Upper lobe of left lung (tissue), 4 donors: ENCODE measurements at regions not wholly inside any gene's neighbourhood (a gene's known extent, or its start where the extent isn't known, plus 50 kb on each side); places are given as distances from the start of the nearest gene placed in this dataset.

ENCODE experiments used
- EP300 ChIP-seq, 4 donors: sonication (generic); formaldehyde crosslinking; IDR thresholded peaks; one replicate each; pipeline ENCODE4 v1.5.1; 2017; ENCODE audit warnings: antibody characterized with exemption in 4 of 4, control low read depth in 2 of 4
- POLR2A ChIP-seq, 4 donors: fragments of 450-650 bp; IDR thresholded peaks; one replicate each; pipeline ENCODE4 v1.5.1; 2016 to 2017; ENCODE audit warnings: antibody characterized with exemption in 4 of 4, mild to moderate bottlenecking in 2 of 4
- POLR2AphosphoS5 ChIP-seq, 2 donors: sonication (generic); formaldehyde crosslinking; IDR thresholded peaks; one replicate each; pipeline ENCODE4 v1.5.1; 2017; ENCODE audit warnings: antibody characterized with exemption in 2 of 2
- TF ChIP-seq, protein P1 (sequence below), 6 experiments: fragments of 450-650 bp in 4 of 6; fragments of 200-600 bp in 2 of 6; sonication (generic) in 2 of 6; IDR thresholded peaks; one replicate each; pipeline ENCODE4 v1.5.1; 2016 to 2019; ENCODE audit warnings: antibody characterized with exemption in 6 of 6

DNA sequence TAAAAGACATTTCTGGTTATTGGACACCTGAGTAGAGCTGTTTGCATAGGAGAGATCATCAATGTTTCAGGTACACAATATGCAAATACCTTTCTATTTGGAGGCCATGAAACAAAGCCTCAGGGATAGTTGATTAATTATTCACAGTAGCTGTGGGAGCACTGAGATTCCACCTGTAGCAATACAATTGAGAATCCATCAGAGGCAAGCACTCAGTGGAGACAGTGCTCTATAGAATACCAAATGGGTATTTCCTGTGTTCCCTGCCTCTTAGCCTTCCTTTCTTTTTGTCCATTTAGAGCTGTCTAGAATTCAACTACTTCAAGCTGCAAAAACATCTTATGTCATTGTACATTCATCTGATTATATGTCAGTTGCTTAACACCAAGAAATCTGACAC is 1754.0 kb upstream of the ACO1 start:
- TF ChIP-seq, protein P1, sequence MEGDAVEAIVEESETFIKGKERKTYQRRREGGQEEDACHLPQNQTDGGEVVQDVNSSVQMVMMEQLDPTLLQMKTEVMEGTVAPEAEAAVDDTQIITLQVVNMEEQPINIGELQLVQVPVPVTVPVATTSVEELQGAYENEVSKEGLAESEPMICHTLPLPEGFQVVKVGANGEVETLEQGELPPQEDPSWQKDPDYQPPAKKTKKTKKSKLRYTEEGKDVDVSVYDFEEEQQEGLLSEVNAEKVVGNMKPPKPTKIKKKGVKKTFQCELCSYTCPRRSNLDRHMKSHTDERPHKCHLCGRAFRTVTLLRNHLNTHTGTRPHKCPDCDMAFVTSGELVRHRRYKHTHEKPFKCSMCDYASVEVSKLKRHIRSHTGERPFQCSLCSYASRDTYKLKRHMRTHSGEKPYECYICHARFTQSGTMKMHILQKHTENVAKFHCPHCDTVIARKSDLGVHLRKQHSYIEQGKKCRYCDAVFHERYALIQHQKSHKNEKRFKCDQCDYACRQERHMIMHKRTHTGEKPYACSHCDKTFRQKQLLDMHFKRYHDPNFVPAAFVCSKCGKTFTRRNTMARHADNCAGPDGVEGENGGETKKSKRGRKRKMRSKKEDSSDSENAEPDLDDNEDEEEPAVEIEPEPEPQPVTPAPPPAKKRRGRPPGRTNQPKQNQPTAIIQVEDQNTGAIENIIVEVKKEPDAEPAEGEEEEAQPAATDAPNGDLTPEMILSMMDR (IDR thresholded peaks at IDR 0.05), result no peak
- TF ChIP-seq POLR2A (IDR thresholded peaks at IDR 0.05) (no peak), EP300 (IDR thresholded peaks at IDR 0.05) (no peak), POLR2AphosphoS5 (IDR thresholded peaks at IDR 0.05) (no peak)
